ENCODE measurements at regions not wholly inside any gene's neighbourhood (a gene's known extent, or its start where the extent isn't known, plus 50 kb on each side); places are given as distances from the start of the nearest gene placed in this dataset.

- no peak for DNase-seq (ENCODE audit: low read depth in 1 of 2, low spot score in 1 of 2)
- TF ChIP-seq SPI1 (IDR thresholded peaks at IDR 0.05; ENCODE audit: borderline replicate concordance, low read depth) (no peak), REST (IDR thresholded peaks at IDR 0.05; ENCODE audit: insufficient replicate concordance, low read depth) (no peak), POLR2AphosphoS5 (IDR thresholded peaks at IDR 0.05; ENCODE audit: low read depth) (no peak), GABPA (IDR thresholded peaks at IDR 0.05; ENCODE audit: low read depth) (no peak)
- TF ChIP-seq, protein P1, sequence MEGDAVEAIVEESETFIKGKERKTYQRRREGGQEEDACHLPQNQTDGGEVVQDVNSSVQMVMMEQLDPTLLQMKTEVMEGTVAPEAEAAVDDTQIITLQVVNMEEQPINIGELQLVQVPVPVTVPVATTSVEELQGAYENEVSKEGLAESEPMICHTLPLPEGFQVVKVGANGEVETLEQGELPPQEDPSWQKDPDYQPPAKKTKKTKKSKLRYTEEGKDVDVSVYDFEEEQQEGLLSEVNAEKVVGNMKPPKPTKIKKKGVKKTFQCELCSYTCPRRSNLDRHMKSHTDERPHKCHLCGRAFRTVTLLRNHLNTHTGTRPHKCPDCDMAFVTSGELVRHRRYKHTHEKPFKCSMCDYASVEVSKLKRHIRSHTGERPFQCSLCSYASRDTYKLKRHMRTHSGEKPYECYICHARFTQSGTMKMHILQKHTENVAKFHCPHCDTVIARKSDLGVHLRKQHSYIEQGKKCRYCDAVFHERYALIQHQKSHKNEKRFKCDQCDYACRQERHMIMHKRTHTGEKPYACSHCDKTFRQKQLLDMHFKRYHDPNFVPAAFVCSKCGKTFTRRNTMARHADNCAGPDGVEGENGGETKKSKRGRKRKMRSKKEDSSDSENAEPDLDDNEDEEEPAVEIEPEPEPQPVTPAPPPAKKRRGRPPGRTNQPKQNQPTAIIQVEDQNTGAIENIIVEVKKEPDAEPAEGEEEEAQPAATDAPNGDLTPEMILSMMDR (IDR thresholded peaks at IDR 0.05; ENCODE audit: insufficient read depth, low read length), result no peak
- Histone ChIP-seq H3K27ac (replicated peaks) (no peak overlapping the region), H3K27me3 (ENCODE audit: insufficient read depth, poor library complexity, severe bottlenecking) (peaks cover 3% of the 10 kb centered on the region), H3K4me3 (replicated peaks; ENCODE audit: insufficient read depth, low read length) (no peak overlapping the region)
These were observed 80.1 kb upstream of the SRD5A2 start for GRCh38 chr2:31660812-31661335.

DNA sequence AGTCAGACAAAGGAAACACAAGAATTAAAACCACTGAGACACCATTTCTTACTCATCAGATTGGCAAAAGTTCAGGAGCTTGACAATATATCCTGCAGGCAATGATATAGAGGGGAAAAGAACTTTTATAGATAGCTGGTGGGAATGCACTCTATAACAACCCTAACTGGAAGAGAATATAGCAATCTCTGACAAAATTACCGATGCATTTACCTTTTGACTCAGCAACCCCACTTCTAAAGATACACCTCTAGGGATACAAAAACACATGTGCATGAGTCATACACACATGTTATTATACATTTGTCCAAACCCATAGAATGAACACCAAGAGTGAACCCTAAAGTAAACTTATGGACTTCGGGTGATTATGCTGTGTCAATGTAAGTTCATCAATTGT lies 79.4 kb upstream of the SRD5A2 start:
- peaks cover 3% of the 10 kb centered on the region for H3K27me3 ChIP-seq (ENCODE audit: insufficient read depth, poor library complexity, severe bottlenecking)
- no peak for TF ChIP-seq POLR2AphosphoS5 (IDR thresholded peaks at IDR 0.05; ENCODE audit: low read depth)
- TF ChIP-seq GABPA (IDR thresholded peaks at IDR 0.05; ENCODE audit: low read depth), result no peak
- TF ChIP-seq REST (IDR thresholded peaks at IDR 0.05; ENCODE audit: insufficient replicate concordance, low read depth), result no peak
- TF ChIP-seq, protein P1 (IDR thresholded peaks at IDR 0.05; ENCODE audit: insufficient read depth, low read length), result no peak
- TF ChIP-seq SPI1 (IDR thresholded peaks at IDR 0.05; ENCODE audit: borderline replicate concordance, low read depth), result no peak
- H3K4me3 ChIP-seq (replicated peaks; ENCODE audit: insufficient read depth, low read length), result no peak overlapping the region
- no peak overlapping the region for H3K27ac ChIP-seq (replicated peaks)
- no peak for DNase-seq (ENCODE audit: low read depth in 1 of 2, low spot score in 1 of 2)

DNA sequence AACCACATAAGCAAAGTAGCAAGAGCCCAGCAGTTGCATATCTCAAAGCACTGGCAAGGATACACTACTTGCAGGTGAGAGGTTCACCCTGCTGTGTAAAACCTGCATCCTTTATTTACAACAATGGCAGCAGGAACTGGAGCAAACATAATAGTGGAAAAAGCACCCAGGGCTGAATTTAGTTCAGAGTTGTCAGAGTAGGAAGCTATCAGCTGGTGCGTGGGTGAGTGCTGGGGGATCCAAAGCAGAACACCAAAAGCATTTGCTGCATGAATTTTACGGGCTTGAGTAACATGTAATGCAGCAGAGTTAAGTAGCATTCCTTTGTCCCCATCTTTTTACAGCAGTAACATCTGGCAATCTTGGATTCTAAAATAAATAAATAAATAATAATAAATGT lies 73.5 kb upstream of the SRD5A2 start:
- Histone ChIP-seq H3K4me3 (replicated peaks; ENCODE audit: insufficient read depth, low read length) (no peak overlapping the region), H3K27me3 (ENCODE audit: insufficient read depth, poor library complexity, severe bottlenecking) (peaks cover 3% of the 10 kb centered on the region), H3K27ac (replicated peaks) (no peak overlapping the region)
- no peak for TF ChIP-seq SPI1 (IDR thresholded peaks at IDR 0.05; ENCODE audit: borderline replicate concordance, low read depth)
- TF ChIP-seq, protein P1 (IDR thresholded peaks at IDR 0.05; ENCODE audit: insufficient read depth, low read length), result no peak
- no peak for TF ChIP-seq POLR2AphosphoS5 (IDR thresholded peaks at IDR 0.05; ENCODE audit: low read depth)
- no peak for TF ChIP-seq GABPA (IDR thresholded peaks at IDR 0.05; ENCODE audit: low read depth)
- no peak for TF ChIP-seq REST (IDR thresholded peaks at IDR 0.05; ENCODE audit: insufficient replicate concordance, low read depth)
- no peak for DNase-seq (ENCODE audit: low read depth in 1 of 2, low spot score in 1 of 2)

All from HL-60 (cell line).